Heart left ventricle (tissue), 16 donors: ENCODE measurements at regions not wholly inside any gene's neighbourhood (a gene's known extent, or its start where the extent isn't known, plus 50 kb on each side); places are given as distances from the start of the nearest gene placed in this dataset.

Experiments used
- ATAC-seq, 4 donors: fragments of 200-7000 bp; cut with Tn5 transposase; one replicate each; pipeline ENCODE4 v1.9.1; 2020 to 2022; ENCODE audit warnings: moderate library complexity in 4 of 4, mild to moderate bottlenecking in 3 of 4, moderate number of reproducible peaks in 1 of 4
- DNase-seq, 5 donors: peaks; one replicate each; pipeline ENCODE4 v3.0.0-alpha.2; 2020
- H3K27ac ChIP-seq, 12 donors: fragments of 200-600 bp; sonication (generic) in 4 of 12; one replicate each; pipeline versions ENCODE4 v1.5.0 to v1.8.0; 2016 to 2022; ENCODE audit warnings: mild to moderate bottlenecking in 2 of 12
- H3K27me3 ChIP-seq, 9 donors: fragments of 200-600 bp; sonication (generic) in 2 of 9; one replicate each; pipeline versions ENCODE4 v1.5.1 to v1.8.0; 2016 to 2022; ENCODE audit warnings: mild to moderate bottlenecking in 3 of 9
- H3K36me3 ChIP-seq, 9 donors: fragments of 200-600 bp; sonication (generic) in 2 of 9; one replicate each; pipeline versions ENCODE4 v1.5.0 to v1.8.0; 2018 to 2022; ENCODE audit warnings: mild to moderate bottlenecking in 2 of 9
- H3K4me1 ChIP-seq, 12 donors: fragments of 200-600 bp; sonication (generic) in 4 of 12; one replicate each; pipeline versions ENCODE4 v1.5.0 to v1.8.0; 2016 to 2022; ENCODE audit warnings: mild to moderate bottlenecking in 3 of 12
- H3K4me3 ChIP-seq, 12 donors: fragments of 200-600 bp; sonication (generic) in 4 of 12; one replicate each; pipeline versions ENCODE4 v1.5.0 to v1.8.0; 2017 to 2022; ENCODE audit warnings: mild to moderate bottlenecking in 9 of 12, moderate library complexity in 4 of 12
- H3K9me3 ChIP-seq, 12 donors: fragments of 200-600 bp; sonication (generic) in 4 of 12; one replicate each; pipeline versions ENCODE4 v1.5.0 to v1.8.0; 2016 to 2022; ENCODE audit warnings: mild to moderate bottlenecking in 1 of 12
- POLR2A ChIP-seq, 2 donors: fragments of 450-650 bp; IDR thresholded peaks; one replicate each; pipeline ENCODE4 v1.6.1; 2017; ENCODE audit warnings: antibody characterized with exemption in 2 of 2, mild to moderate bottlenecking in 2 of 2, moderate library complexity in 2 of 2
- WGBS, 4 donors: extraction: QIAGEN DNeasy Blood & Tissue Kit in 2 of 4; methylation state at CpG; one replicate each; pipeline versions ENCODE4 v1.1.5 to v1.1.7; 2013 to 2018; 5-methylcytosine and 5-hydroxymethylcytosine counted together
- intact Hi-C, 10 donors: fragments of 100-400 bp; cut with DNase I; formaldehyde crosslinking; loops; one replicate each; pipeline versions ENCODE4 v1.11.1 to v1.14.2; 2022
- TF ChIP-seq, protein P1 (sequence below), 12 donors: fragments of 200-600 bp; sonication (generic) in 4 of 12; IDR thresholded peaks; one replicate each; pipeline versions ENCODE4 v1.5.0 to v1.8.0; 2018 to 2022; ENCODE audit warnings: antibody characterized with exemption in 12 of 12, mild to moderate bottlenecking in 5 of 12
- donor health status: ischemic (EF 13 %, LVEDD 7.1; RV severe dilation, severe dysfunction).
- donor health status: healthy with polysubstance abuse.
- donor health status: DM: no; HTN: yes; CAD: no.
- donor health status: DM: no; HTN: no; CAD: no.
- donor health status: ischemic (EF 25% LVEDD 6.9; RV normal size, moderate dysfunction).
- donor health status: ischemic (EF 25% LVEDD 5.7; RV mildly dilated, moderate dysfunction).
- donor health status: healthy.
- donor health status: DM: yes; HTN: yes; CAD: no.
- donor health status: ischemic (EF 35%, LVEDD 5.7; RV mildly dilated, moderate dysfunction).
- donor health status: nonischemic (EF 11% LVEDD 7.7; RV severe dilation, severe dysfunction).
- donor health status: DM: yes; HTN: yes; CAD: no.
- donor health status: PGD.
- donor health status: ischemic (EF 29% LVEDD 5.4; RV normal size, mild dysfunction).
- donor health status: nonischemic (EF 23%, LVEDD 6.1; RV moderate dilation, normal function).

DNA sequence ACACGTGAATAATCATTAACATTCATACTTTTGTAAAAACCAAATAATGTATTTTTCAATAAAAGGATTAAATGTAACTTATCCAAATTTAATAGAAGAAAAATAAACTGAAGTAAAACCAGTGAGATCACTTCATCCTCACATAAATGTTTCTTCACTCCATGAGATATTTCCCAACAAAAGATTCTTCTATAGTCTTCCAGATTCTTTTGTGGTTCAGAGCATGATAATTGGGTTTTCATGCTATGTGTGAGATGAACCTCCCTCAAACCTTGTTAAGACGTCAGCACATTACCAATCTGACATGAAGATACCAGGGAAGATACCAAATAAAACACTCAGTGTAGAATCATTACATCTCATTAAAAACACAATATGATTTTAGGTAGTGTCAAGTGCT lies 62.9 kb upstream of the OXGR1 start:
- Histone ChIP-seq H3K27me3 (peaks cover 0 to 4% (median 0%) of the 10 kb centered on the region in 9 donors), H3K4me3 (no peak overlapping the region), H3K4me1 (no peaks in the 10 kb centered on the region), H3K27ac (no peak overlapping the region), H3K36me3 (no peaks in the 10 kb centered on the region), H3K9me3 (peaks cover 0 to 8% (median 0%) of the 10 kb centered on the region in 12 donors)
- ATAC-seq = no peak
- no peak for DNase-seq
- WGBS, 4 donors = 60 to 85% (median 82%) methylated on average over 2 of the region's 2 CpGs
- intact Hi-C loops = no loop called here
- no peak for TF ChIP-seq POLR2A (IDR thresholded peaks at IDR 0.05)
- TF ChIP-seq, protein P1, sequence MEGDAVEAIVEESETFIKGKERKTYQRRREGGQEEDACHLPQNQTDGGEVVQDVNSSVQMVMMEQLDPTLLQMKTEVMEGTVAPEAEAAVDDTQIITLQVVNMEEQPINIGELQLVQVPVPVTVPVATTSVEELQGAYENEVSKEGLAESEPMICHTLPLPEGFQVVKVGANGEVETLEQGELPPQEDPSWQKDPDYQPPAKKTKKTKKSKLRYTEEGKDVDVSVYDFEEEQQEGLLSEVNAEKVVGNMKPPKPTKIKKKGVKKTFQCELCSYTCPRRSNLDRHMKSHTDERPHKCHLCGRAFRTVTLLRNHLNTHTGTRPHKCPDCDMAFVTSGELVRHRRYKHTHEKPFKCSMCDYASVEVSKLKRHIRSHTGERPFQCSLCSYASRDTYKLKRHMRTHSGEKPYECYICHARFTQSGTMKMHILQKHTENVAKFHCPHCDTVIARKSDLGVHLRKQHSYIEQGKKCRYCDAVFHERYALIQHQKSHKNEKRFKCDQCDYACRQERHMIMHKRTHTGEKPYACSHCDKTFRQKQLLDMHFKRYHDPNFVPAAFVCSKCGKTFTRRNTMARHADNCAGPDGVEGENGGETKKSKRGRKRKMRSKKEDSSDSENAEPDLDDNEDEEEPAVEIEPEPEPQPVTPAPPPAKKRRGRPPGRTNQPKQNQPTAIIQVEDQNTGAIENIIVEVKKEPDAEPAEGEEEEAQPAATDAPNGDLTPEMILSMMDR (IDR thresholded peaks at IDR 0.05) = no peak

DNA sequence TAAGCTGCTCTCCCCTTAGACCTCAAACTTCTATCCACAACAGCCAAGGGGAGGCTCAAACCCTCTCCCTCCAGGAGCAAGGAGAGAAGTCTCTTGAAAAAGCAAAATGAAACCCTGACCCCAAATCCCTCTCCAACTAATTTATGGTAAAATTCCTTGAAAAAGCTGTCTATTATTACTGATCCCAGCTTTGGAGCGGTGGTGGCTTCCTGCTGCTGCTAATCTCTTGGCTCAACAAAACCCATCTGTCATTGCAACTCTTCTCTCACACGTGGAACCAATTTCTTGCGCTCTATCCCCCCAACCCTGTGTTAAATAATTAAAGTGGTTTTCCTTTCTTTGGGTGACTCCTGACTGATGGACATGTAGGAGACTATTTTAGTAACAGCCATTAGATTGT lies 64.1 kb upstream of the OXGR1 start:
- Histone ChIP-seq H3K4me1 (no peaks in the 10 kb centered on the region), H3K27me3 (peaks cover 0 to 4% (median 0%) of the 10 kb centered on the region in 9 donors), H3K36me3 (no peaks in the 10 kb centered on the region), H3K4me3 (no peak overlapping the region), H3K9me3 (peaks cover 0 to 8% (median 0%) of the 10 kb centered on the region in 12 donors), H3K27ac (no peak overlapping the region)
- WGBS, 4 donors = 51 to 58% (median 57%) methylated on average over 3 of the region's 3 CpGs
- TF ChIP-seq, protein P1 (IDR thresholded peaks at IDR 0.05) = no peak
- TF ChIP-seq POLR2A (IDR thresholded peaks at IDR 0.05) = no peak
- DNase-seq (no peak), ATAC-seq (no peak)
- intact Hi-C loops = no loop called here

DNA sequence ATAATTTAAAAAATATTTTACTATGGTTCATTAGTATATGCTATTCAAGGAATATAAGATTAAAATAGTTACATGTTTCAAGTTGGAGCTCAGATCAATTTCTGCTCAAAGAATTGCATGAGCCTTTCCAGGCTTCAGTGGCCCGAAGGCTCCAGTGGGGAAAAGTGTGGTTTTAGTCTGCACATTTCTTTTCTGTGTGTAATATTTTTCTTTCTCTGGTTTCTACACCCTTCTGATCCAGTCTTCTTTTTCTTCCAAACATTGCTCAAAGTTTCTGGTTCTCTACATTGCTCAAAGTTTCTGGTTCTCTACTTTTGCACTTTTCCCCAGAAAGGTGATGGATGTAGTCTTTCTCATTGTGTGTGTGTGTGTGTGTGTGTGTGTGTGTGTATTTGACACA lies 64.7 kb upstream of the OXGR1 start:
- no peak for TF ChIP-seq POLR2A (IDR thresholded peaks at IDR 0.05)
- intact Hi-C loops = no loop called here
- no peaks in the 10 kb centered on the region for H3K36me3 ChIP-seq

DNA sequence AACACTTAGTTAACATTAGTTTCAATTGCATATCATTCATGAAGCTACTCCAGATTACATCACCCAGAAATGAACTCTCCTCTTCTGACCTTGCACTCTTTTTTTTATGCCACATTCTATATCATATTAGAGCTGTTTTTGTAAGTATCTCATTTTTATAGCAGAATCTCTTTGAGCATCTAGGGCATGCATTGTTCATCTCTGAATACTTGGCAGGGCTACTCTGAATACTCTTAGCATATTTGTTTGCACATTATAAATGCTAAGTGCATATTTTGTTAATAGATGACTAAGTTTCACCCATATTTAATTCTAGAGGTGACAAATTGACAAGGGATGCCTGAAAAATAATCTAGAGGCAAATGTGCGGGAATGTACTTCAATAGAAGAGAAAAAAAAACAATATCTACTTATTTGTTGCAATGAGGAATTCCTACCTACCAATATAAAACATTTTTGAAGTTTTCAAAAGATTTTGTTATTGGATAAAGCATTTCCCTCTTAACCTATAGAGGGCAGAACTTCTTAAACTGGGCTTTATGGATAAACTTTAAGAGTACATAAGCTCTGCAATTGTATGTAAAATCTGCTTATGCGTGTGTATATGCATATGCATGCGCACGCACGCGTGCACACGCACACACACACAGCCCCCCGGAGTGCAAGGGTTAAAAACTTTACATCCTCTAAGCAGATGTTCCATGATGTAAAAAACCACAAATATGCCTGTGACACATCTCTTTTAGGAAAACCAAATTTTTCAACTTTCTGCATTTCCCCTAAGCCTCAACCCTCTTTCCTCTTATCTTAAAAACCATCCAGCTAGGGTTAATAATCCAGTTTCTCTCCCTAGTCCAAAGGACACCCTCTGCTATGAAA lies 73.0 kb upstream of the OXGR1 start:
- no peaks in the 10 kb centered on the region for H3K27me3 ChIP-seq
- no peak overlapping the region for H3K4me3 ChIP-seq
- WGBS, 4 donors = 94 to 96% (median 94%) methylated on average over 8 of the region's 8 CpGs
- ATAC-seq = no peak
- no peaks in the 10 kb centered on the region for H3K9me3 ChIP-seq
- H3K36me3 ChIP-seq = no peaks in the 10 kb centered on the region
- no peak for DNase-seq
- intact Hi-C loops = no loop called here
- no peak for TF ChIP-seq POLR2A (IDR thresholded peaks at IDR 0.05)
- TF ChIP-seq, protein P1 (IDR thresholded peaks at IDR 0.05) = no peak
- no peak overlapping the region for H3K27ac ChIP-seq
- no peaks in the 10 kb centered on the region for H3K4me1 ChIP-seq

More for the DNA sequence above, 64.7 kb upstream of the OXGR1 start:
- Histone ChIP-seq H3K4me1 (no peaks in the 10 kb centered on the region), H3K27ac (no peak overlapping the region), H3K27me3 (peaks cover 0 to 4% (median 0%) of the 10 kb centered on the region in 9 donors), H3K9me3 (peaks cover 0 to 8% (median 0%) of the 10 kb centered on the region in 12 donors), H3K4me3 (no peak overlapping the region)
- DNase-seq (no peak), ATAC-seq (no peak)
- 73 to 93% (median 76%) methylated on average over 1 of the region's 1 CpG for WGBS, 4 donors
